IPS DF 6.9 (cell line): ENCODE measurements at regions not wholly inside any gene's neighbourhood (a gene's known extent, or its start where the extent isn't known, plus 50 kb on each side); places are given as distances from the start of the nearest gene placed in this dataset.

ENCODE experiments used
- DNase-seq: peaks from one replicate; pipeline ENCODE4 v3.0.0-alpha.2; 2013; ENCODE audit warnings: low read depth, low spot score
- H3K27ac ChIP-seq: one replicate; pipeline ENCODE4 v1.5.1; 2013; ENCODE audit warnings: low read length, control low read depth
- H3K27me3 ChIP-seq: 2 replicates; pipeline ENCODE4 v1.6.1; 2013; ENCODE audit warnings: mild to moderate bottlenecking, low read length; ENCODE audit not compliant: control insufficient read depth, insufficient read depth
- H3K36me3 ChIP-seq: 2 replicates; pipeline ENCODE4 v1.6.1; 2013; ENCODE audit warnings: low read length; ENCODE audit not compliant: control insufficient read depth, insufficient read depth
- H3K4me1 ChIP-seq: 2 replicates; pipeline ENCODE4 v1.6.1; 2013; ENCODE audit warnings: low read length; ENCODE audit not compliant: control insufficient read depth, insufficient read depth
- H3K4me3 ChIP-seq: 2 replicates; pipeline ENCODE4 v1.5.1; 2013; ENCODE audit warnings: mild to moderate bottlenecking, low read length
- H3K9me3 ChIP-seq: 2 replicates; pipeline ENCODE4 v1.6.1; 2013; ENCODE audit warnings: low read length, inconsistent platforms; ENCODE audit not compliant: control insufficient read depth, insufficient read depth
- WGBS: extraction: QIAGEN DNeasy Blood & Tissue Kit; methylation state at CpG from one replicate; pipeline ENCODE4 v1.1.7; 2013; ENCODE audit warnings: mixed read lengths, missing lambda C conversion rate; ENCODE audit not compliant: insufficient read length, insufficient coverage; 5-methylcytosine and 5-hydroxymethylcytosine counted together

- Histone ChIP-seq H3K9me3 (no peaks in the 10 kb centered on the region; the same call in 1 of the 2 replicates), H3K4me1 (no peaks in the 10 kb centered on the region), H3K36me3 (no peaks in the 10 kb centered on the region), H3K4me3 (no peak overlapping the region), H3K27me3 (no peaks in the 10 kb centered on the region), H3K27ac (no peak overlapping the region)
- DNase-seq, result no peak
These were observed 755.7 kb upstream of the GRM7 start for GRCh38 chr3:6105187-6105586.

GRCh38 chr3:6108957-6109356 lies 752.0 kb upstream of the GRM7 start:
- WGBS, result no CpG with 5 or more reads among the region's 7 CpGs
- no peak for DNase-seq
- no peaks in the 10 kb centered on the region for H3K27me3 ChIP-seq
- no peaks in the 10 kb centered on the region for H3K4me1 ChIP-seq
- H3K9me3 ChIP-seq, result no peaks in the 10 kb centered on the region
- H3K36me3 ChIP-seq, result no peaks in the 10 kb centered on the region
- H3K27ac ChIP-seq, result no peak overlapping the region
- no peak overlapping the region for H3K4me3 ChIP-seq

- no peaks in the 10 kb centered on the region for H3K9me3 ChIP-seq
These were observed 750.5 kb upstream of the GRM7 start for GRCh38 chr3:6110451-6110850.

GRCh38 chr3:6112546-6112945 lies 748.4 kb upstream of the GRM7 start:
- WGBS, result no CpG with 5 or more reads among the region's 3 CpGs
- no peak for DNase-seq
- H3K9me3 ChIP-seq, result no peaks in the 10 kb centered on the region
- H3K36me3 ChIP-seq, result no peaks in the 10 kb centered on the region
- no peaks in the 10 kb centered on the region for H3K4me1 ChIP-seq
- H3K27ac ChIP-seq, result no peak overlapping the region
- no peak overlapping the region for H3K4me3 ChIP-seq
- no peaks in the 10 kb centered on the region for H3K27me3 ChIP-seq

More at GRCh38 chr3:6110451-6110850, 750.5 kb upstream of the GRM7 start:
- no peak for DNase-seq
- no CpG with 5 or more reads among the region's 3 CpGs for WGBS
- Histone ChIP-seq H3K36me3 (no peaks in the 10 kb centered on the region), H3K4me1 (no peaks in the 10 kb centered on the region), H3K27ac (no peak overlapping the region), H3K4me3 (no peak overlapping the region), H3K27me3 (no peaks in the 10 kb centered on the region)

- no peak for DNase-seq
- H3K4me3 ChIP-seq, result no peak overlapping the region
- no peak overlapping the region for H3K27ac ChIP-seq
- WGBS, result no CpG with 5 or more reads among the region's 2 CpGs
- no peaks in the 10 kb centered on the region for H3K36me3 ChIP-seq
- H3K4me1 ChIP-seq, result no peaks in the 10 kb centered on the region
- no peaks in the 10 kb centered on the region for H3K9me3 ChIP-seq
- no peaks in the 10 kb centered on the region for H3K27me3 ChIP-seq
These were observed 747.6 kb upstream of the GRM7 start for GRCh38 chr3:6113338-6113737.

GRCh38 chr3:6119367-6119766 lies 741.5 kb upstream of the GRM7 start:
- H3K27me3 ChIP-seq, result no peaks in the 10 kb centered on the region
- DNase-seq, result no peak
- H3K4me3 ChIP-seq, result no peak overlapping the region
- H3K27ac ChIP-seq, result no peak overlapping the region
- no peaks in the 10 kb centered on the region for H3K9me3 ChIP-seq
- H3K36me3 ChIP-seq, result no peaks in the 10 kb centered on the region
- no CpG with 5 or more reads among the region's 3 CpGs for WGBS
- no peaks in the 10 kb centered on the region for H3K4me1 ChIP-seq

- DNase-seq, result no peak
- no CpG with 5 or more reads among the region's 5 CpGs for WGBS
- no peaks in the 10 kb centered on the region for H3K4me1 ChIP-seq
These were observed 740.1 kb upstream of the GRM7 start for GRCh38 chr3:6120786-6121185.

GRCh38 chr3:6124875-6125274 lies 736.0 kb upstream of the GRM7 start:
- H3K9me3 ChIP-seq, result no peaks in the 10 kb centered on the region

More at GRCh38 chr3:6120786-6121185, 740.1 kb upstream of the GRM7 start:
- Histone ChIP-seq H3K4me3 (no peak overlapping the region), H3K27ac (no peak overlapping the region), H3K27me3 (no peaks in the 10 kb centered on the region), H3K36me3 (no peaks in the 10 kb centered on the region), H3K9me3 (no peaks in the 10 kb centered on the region)

GRCh38 chr3:6125520-6125919 lies 735.4 kb upstream of the GRM7 start:
- no CpG with 5 or more reads among the region's 3 CpGs for WGBS
- DNase-seq, result no peak
- Histone ChIP-seq H3K9me3 (no peaks in the 10 kb centered on the region), H3K27ac (no peak overlapping the region), H3K4me3 (no peak overlapping the region), H3K36me3 (no peaks in the 10 kb centered on the region), H3K4me1 (no peaks in the 10 kb centered on the region), H3K27me3 (no peaks in the 10 kb centered on the region)

More at GRCh38 chr3:6124875-6125274, 736.0 kb upstream of the GRM7 start:
- WGBS, result no CpG with 5 or more reads among the region's 5 CpGs
- Histone ChIP-seq H3K4me3 (no peak overlapping the region), H3K4me1 (no peaks in the 10 kb centered on the region), H3K27me3 (no peaks in the 10 kb centered on the region), H3K27ac (no peak overlapping the region), H3K36me3 (no peaks in the 10 kb centered on the region)
- no peak for DNase-seq

GRCh38 chr3:6132684-6133432 lies 728.1 kb upstream of the GRM7 start:
- no peaks in the 10 kb centered on the region for H3K4me1 ChIP-seq
- no CpG with 5 or more reads among the region's 8 CpGs for WGBS
- H3K9me3 ChIP-seq, result no peaks in the 10 kb centered on the region; the same call in 1 of the 2 replicates
- H3K4me3 ChIP-seq, result no peak overlapping the region
- no peaks in the 10 kb centered on the region for H3K27me3 ChIP-seq
- DNase-seq, result no peak
- no peak overlapping the region for H3K27ac ChIP-seq
- H3K36me3 ChIP-seq, result no peaks in the 10 kb centered on the region

- no peak overlapping the region for H3K4me3 ChIP-seq
- DNase-seq, result no peak
- H3K27me3 ChIP-seq, result no peaks in the 10 kb centered on the region
- peaks cover 2% of the 10 kb centered on the region for H3K9me3 ChIP-seq
- H3K36me3 ChIP-seq, result no peaks in the 10 kb centered on the region
- no peaks in the 10 kb centered on the region for H3K4me1 ChIP-seq
- WGBS, result no CpG with 5 or more reads among the region's 3 CpGs
- H3K27ac ChIP-seq, result no peak overlapping the region
These were observed 718.2 kb upstream of the GRM7 start for GRCh38 chr3:6142707-6143106.
